IPS-20b (cell line): ENCODE measurements at regions not wholly inside any gene's neighbourhood (a gene's known extent, or its start where the extent isn't known, plus 50 kb on each side); places are given as distances from the start of the nearest gene placed in this dataset.
"Not testable (repeated sequence)": the region's sequence is repeated elsewhere in the genome, so short reads cannot be mapped to it uniquely, and the experiment has no call there.

Experiments used
- H3K27ac ChIP-seq: one replicate; pipeline ENCODE4 v1.5.1; 2013; ENCODE audit warnings: low read length
- H3K27me3 ChIP-seq: 2 replicates; pipeline ENCODE4 v1.6.1; 2013; ENCODE audit warnings: mild to moderate bottlenecking, low read length, inconsistent platforms; ENCODE audit not compliant: insufficient read depth
- H3K36me3 ChIP-seq: 2 replicates; pipeline ENCODE4 v1.6.1; 2013; ENCODE audit warnings: low read depth, mild to moderate bottlenecking, inconsistent platforms, low read length, moderate library complexity; ENCODE audit not compliant: insufficient read depth
- H3K4me1 ChIP-seq: 2 replicates; pipeline ENCODE4 v1.6.1; 2013; ENCODE audit warnings: mild to moderate bottlenecking, control low read depth, inconsistent platforms, low read length, moderate library complexity; ENCODE audit not compliant: insufficient read depth
- H3K4me3 ChIP-seq: 2 replicates; pipeline ENCODE4 v1.5.1; 2013; ENCODE audit warnings: mild to moderate bottlenecking, low read length, inconsistent platforms
- H3K9ac ChIP-seq: 2 replicates; pipeline ENCODE4 v1.6.1; 2013; ENCODE audit warnings: low read depth, mild to moderate bottlenecking, inconsistent platforms, low read length, moderate library complexity
- H3K9me3 ChIP-seq: 2 replicates; pipeline ENCODE4 v1.6.1; 2013; ENCODE audit warnings: mild to moderate bottlenecking, low read depth, low read length, inconsistent platforms; ENCODE audit not compliant: insufficient read depth

- not testable (repeated sequence) for H3K27ac ChIP-seq, H3K4me1 ChIP-seq, H3K36me3 ChIP-seq, H3K9ac ChIP-seq, H3K9me3 ChIP-seq
- peak overlapping the region; percentile 86 for H3K4me3 ChIP-seq
- H3K27me3 ChIP-seq = peaks cover 75% of the 10 kb centered on the region
Measured at GRCh38 chr6:57813271-57814075, 496.0 kb downstream of the PRIM2 start.

GRCh38 chr6:57815826-57816225, 498.4 kb downstream of the PRIM2 start:
- H3K27ac ChIP-seq, H3K36me3 ChIP-seq, H3K9me3 ChIP-seq, H3K4me1 ChIP-seq, H3K9ac ChIP-seq: not testable (repeated sequence)
- Histone ChIP-seq H3K27me3 (peaks cover 69% of the 10 kb centered on the region), H3K4me3 (peak overlapping the region; percentile 33; the same call in 1 of the 2 replicates)

- not testable (repeated sequence) for H3K4me1 ChIP-seq, H3K27ac ChIP-seq, H3K9ac ChIP-seq, H3K4me3 ChIP-seq, H3K9me3 ChIP-seq, H3K36me3 ChIP-seq
- peaks cover 70% of the 10 kb centered on the region for H3K27me3 ChIP-seq
Measured at GRCh38 chr6:57821325-57821724, 503.9 kb downstream of the PRIM2 start.

DNA sequence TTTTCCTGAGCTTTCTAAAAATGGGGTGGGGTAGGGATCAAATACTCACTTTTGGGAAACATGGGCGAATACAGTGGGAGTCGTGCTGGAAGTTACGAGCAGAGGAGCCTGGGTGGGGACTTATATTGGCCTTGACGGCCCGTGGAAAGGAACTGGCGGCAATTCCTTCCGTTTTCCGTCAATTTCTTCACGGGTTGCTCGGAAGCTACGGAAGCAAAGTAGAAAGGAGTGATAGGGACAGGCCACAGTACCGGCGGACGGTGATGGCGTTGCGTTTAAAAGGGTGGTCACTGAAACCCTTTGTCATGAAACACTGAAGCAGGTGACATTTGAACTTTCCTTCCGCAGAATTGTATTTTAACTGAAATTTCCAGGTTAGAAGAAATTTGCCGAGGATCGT, 505.0 kb downstream of the PRIM2 start:
- H3K4me1 ChIP-seq, H3K27ac ChIP-seq, H3K9ac ChIP-seq, H3K9me3 ChIP-seq, H3K36me3 ChIP-seq: not testable (repeated sequence)
- Histone ChIP-seq H3K4me3 (peak overlapping the region; percentile 72; the same call in 1 of the 2 replicates), H3K27me3 (peaks cover 64% of the 10 kb centered on the region)

DNA sequence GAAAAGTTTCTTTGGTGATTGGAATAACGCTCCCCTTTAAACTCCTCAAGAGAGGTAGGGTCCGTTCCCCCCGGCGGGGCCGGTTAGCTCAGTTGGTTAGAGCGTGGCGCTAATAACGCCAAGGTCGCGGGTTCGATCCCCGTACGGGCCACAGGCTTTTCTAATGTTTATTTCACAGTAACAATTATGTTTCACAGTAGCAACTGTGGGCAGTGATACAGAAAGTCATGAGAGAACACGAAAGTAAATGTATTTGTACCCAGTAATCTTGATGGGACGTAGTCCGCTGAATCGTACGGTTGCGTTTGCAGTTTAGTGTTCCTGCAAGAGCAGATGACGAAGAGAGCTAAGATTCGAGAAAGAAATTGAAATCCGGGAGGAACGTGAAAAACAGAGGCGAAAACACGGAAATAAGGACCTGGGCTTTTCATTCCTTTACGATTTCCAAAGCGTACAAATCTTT, 505.5 kb downstream of the PRIM2 start:
- Histone ChIP-seq H3K9me3 (no peaks in the 10 kb centered on the region), H3K27ac (no peak overlapping the region), H3K27me3 (peaks cover 60% of the 10 kb centered on the region), H3K4me3 (peak overlapping the region; percentile 72), H3K9ac (peak overlapping the region; percentile 37; the same call in 1 of the 2 replicates), H3K4me1 (no peaks in the 10 kb centered on the region), H3K36me3 (no peaks in the 10 kb centered on the region)

DNA sequence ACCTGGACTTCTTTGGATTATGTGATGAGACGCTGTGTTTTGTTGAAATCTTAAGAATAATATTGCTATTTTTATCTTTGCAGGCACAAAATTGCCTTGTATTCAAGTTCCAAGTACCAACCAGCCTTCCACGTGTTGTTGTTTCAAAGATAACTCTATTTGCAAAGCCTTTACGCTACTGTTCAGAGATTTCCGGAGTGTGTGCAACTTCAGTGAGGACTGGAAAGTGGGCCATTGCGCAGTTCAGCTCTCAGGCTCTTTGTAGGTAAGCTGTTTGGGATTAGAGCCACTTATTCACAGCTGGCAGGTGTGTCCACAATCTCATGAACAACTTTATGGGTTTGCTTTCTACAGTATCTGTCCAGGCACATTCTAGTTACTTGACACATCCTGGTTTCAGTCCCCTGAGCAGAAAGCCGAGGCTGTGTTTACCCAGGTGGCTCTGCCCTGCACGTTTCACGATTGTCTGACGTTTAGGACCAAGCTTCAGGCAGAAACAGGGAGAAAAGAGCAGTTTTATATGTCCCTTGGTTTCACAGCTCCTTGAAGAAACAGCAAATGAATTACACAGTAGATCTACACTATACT, 520.3 kb downstream of the PRIM2 start:
- not testable (repeated sequence) for H3K9ac ChIP-seq, H3K36me3 ChIP-seq, H3K27me3 ChIP-seq

DNA sequence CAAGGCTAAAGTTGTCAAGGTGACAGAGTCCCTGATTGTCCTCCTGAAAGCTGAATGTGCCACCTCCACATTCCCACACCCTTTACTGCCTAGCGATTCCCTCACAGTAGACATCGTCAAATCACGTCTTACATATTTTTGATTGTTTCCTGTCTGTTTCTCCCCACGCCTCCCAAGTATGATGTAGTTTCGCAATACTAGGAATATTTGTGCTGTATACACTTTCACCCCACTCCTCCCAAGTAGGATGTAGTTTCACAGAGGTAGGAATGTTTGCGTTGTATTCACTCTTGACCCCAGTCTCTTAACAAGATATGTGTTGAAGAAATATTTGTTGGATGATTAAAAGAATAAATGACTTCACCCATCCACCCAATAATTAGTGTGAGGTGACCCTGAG, 524.1 kb downstream of the PRIM2 start:
- H3K4me3 ChIP-seq, H3K27ac ChIP-seq, H3K36me3 ChIP-seq, H3K27me3 ChIP-seq, H3K4me1 ChIP-seq, H3K9ac ChIP-seq, H3K9me3 ChIP-seq: not testable (repeated sequence)

More for the DNA sequence above, 520.3 kb downstream of the PRIM2 start:
- H3K27ac ChIP-seq, H3K9me3 ChIP-seq, H3K4me3 ChIP-seq, H3K4me1 ChIP-seq: not testable (repeated sequence)

DNA sequence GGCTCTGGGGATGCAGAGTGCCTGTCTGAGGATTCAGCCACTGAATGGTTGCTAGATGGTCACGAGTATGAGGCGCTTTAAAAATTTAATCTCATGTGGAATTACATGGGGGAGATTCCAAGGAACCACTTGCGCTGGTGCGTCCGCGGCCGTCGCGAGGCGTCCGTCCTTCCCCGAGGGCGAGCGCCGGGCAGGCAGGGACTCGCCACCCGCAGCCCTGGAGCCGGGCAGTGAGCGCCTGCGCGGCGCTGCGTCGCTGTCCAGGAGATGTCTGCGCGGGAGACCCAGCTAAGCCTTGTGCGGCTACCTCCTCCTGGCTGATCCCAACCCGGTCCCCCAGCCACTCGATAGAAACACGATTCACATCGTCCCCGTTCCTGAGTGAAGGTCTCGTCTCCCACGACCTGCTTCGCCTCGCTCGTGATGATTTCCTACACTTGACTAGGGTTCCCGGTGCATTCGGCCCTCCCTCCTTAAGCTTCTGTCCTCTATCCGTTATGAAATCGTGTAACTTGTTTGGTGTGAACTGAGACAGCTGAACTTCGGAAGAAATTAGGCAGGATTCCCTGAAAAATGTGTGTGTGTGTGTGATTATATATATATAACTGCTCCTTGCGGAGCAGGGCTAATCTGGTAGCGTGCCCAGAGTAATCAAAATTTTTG, 536.4 kb downstream of the PRIM2 start:
- Histone ChIP-seq H3K4me3 (peak overlapping the region; percentile 58; the same call in 1 of the 2 replicates), H3K27me3 (peaks cover 40% of the 10 kb centered on the region)
- not testable (repeated sequence) for H3K36me3 ChIP-seq, H3K4me1 ChIP-seq, H3K9ac ChIP-seq, H3K27ac ChIP-seq, H3K9me3 ChIP-seq

GRCh38 chr6:57860481-57861315, 543.3 kb downstream of the PRIM2 start:
- not testable (repeated sequence) for H3K4me1 ChIP-seq, H3K9me3 ChIP-seq, H3K9ac ChIP-seq, H3K27me3 ChIP-seq, H3K4me3 ChIP-seq, H3K27ac ChIP-seq, H3K36me3 ChIP-seq

DNA sequence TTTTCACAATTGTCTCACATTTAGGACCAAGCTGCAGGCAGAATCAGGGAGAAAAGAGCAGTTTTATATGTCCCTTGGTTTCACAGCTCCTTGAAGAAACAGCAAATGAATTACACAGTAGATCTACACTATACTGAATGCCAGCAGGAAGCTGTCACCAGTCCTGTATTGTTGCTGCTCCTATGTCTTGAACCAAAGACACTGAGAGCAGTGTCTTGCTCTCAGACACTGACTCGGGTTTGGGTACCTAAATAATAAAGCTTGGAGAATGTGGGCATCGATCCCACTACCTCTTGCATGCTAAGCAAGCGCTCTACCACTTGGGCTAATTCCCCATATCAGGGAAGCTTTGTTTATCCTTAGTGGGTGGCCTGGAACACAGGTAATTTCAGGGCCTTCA, 552.7 kb downstream of the PRIM2 start:
- not testable (repeated sequence) for H3K36me3 ChIP-seq, H3K27ac ChIP-seq

DNA sequence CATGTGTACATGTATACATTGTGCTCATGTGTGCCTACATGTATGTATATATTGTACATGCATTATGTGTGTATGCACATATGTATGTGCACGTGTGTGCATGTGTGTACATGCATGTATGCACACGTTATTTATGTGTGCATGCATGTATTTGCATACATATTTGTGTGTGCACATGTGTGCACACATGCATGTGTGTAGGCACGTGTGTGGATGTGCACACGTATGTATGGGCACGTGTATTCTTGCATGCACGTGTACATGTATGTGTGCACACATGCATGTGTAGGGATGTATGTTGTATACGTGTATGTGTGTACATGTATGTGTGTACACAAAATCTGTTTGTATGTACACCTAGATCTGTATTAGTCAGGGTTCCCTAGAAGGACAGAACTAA, 556.0 kb downstream of the PRIM2 start:
- H3K27me3 ChIP-seq, H3K27ac ChIP-seq, H3K36me3 ChIP-seq, H3K4me3 ChIP-seq, H3K9ac ChIP-seq, H3K4me1 ChIP-seq: not testable (repeated sequence)
- peaks cover 10% of the 10 kb centered on the region for H3K9me3 ChIP-seq

More for the DNA sequence above, 552.7 kb downstream of the PRIM2 start:
- not testable (repeated sequence) for H3K27me3 ChIP-seq, H3K9ac ChIP-seq, H3K4me1 ChIP-seq, H3K4me3 ChIP-seq
- peaks cover 10% of the 10 kb centered on the region for H3K9me3 ChIP-seq
